ENCODE measurements at regions not wholly inside any gene's neighbourhood (a gene's known extent, or its start where the extent isn't known, plus 50 kb on each side); places are given as distances from the start of the nearest gene placed in this dataset.

GRCh38 chr4:122244764-122245163, 92.6 kb downstream of the BLTP1 start:
- peaks cover 13% of the 10 kb centered on the region for H3K36me3 ChIP-seq (ENCODE audit: insufficient read depth, low read length)
- H3K27me3 ChIP-seq (ENCODE audit: insufficient read depth, low read depth, low read length) = no peaks in the 10 kb centered on the region
- no peak overlapping the region for H2AFZ ChIP-seq (ENCODE audit: low read depth, low read length)
- no peaks in the 10 kb centered on the region for H3K9me2 ChIP-seq (ENCODE audit: insufficient read depth, low read length)
- no peaks in the 10 kb centered on the region for H4K20me1 ChIP-seq (ENCODE audit: insufficient read depth)
- no peak overlapping the region for H3K9ac ChIP-seq (ENCODE audit: low read length)
- no peak overlapping the region for H3K27ac ChIP-seq (ENCODE audit: low read length)
- H3K79me2 ChIP-seq (replicated peaks; ENCODE audit: insufficient read depth, low read length) = no peaks in the 10 kb centered on the region
- no peak overlapping the region for H3K4me2 ChIP-seq (ENCODE audit: low read length)
- H3F3A ChIP-seq (ENCODE audit: insufficient read depth, low read length, poor library complexity, severe bottlenecking) = no peaks in the 10 kb centered on the region
- H3K9me3 ChIP-seq (ENCODE audit: low read length) = no peaks in the 10 kb centered on the region
- no peak for TF ChIP-seq EP300 (conservative IDR thresholded peaks at IDR 0.05; ENCODE audit: poor library complexity, severe bottlenecking)
- no peak for TF ChIP-seq CTCF (IDR thresholded peaks at IDR 0.05; ENCODE audit: poor library complexity, severe bottlenecking)
- no peak for TF ChIP-seq TAF1 (IDR thresholded peaks at IDR 0.05; ENCODE audit: low read depth)
- no peak for TF ChIP-seq MXI1 (conservative IDR thresholded peaks at IDR 0.05; ENCODE audit: poor library complexity, severe bottlenecking)
- H3K4me3 ChIP-seq (ENCODE audit: low read length) = no peak overlapping the region

DNA sequence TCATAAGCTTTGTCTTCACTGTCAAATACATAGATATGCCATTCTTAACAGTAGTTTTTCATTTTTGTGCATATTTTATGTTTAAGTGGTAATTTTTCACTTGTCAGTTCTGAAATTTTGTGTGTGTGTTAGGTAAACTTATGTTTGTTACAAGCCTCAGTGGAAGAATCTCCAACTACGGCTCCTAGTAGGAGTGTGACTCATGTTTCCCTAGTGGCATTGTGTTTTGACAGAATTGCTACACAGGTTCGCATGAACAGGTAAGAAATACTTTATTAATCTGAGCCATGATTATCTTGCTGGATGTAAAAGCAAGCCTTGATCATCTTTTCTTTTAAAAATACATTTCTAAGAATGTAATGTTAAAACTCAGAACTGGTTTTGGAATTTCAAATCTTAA, 94.4 kb downstream of the BLTP1 start:
- Histone ChIP-seq H3K9me2 (ENCODE audit: insufficient read depth, low read length) (no peaks in the 10 kb centered on the region), H2AFZ (ENCODE audit: low read depth, low read length) (no peak overlapping the region), H3K79me2 (replicated peaks; ENCODE audit: insufficient read depth, low read length) (no peaks in the 10 kb centered on the region), H3K9ac (ENCODE audit: low read length) (no peak overlapping the region), H3F3A (ENCODE audit: insufficient read depth, low read length, poor library complexity, severe bottlenecking) (no peaks in the 10 kb centered on the region), H3K27ac (ENCODE audit: low read length) (no peak overlapping the region), H3K4me3 (ENCODE audit: low read length) (no peak overlapping the region), H3K36me3 (ENCODE audit: insufficient read depth, low read length) (peaks cover 16% of the 10 kb centered on the region), H3K9me3 (ENCODE audit: low read length) (no peaks in the 10 kb centered on the region), H4K20me1 (ENCODE audit: insufficient read depth) (no peaks in the 10 kb centered on the region), H3K27me3 (ENCODE audit: insufficient read depth, low read depth, low read length) (no peaks in the 10 kb centered on the region), H3K4me2 (ENCODE audit: low read length) (no peak overlapping the region)
- no peak for TF ChIP-seq EP300 (conservative IDR thresholded peaks at IDR 0.05; ENCODE audit: poor library complexity, severe bottlenecking)
- TF ChIP-seq POLR2AphosphoS5 (IDR thresholded peaks at IDR 0.05) = no peak
- TF ChIP-seq, protein P1, sequence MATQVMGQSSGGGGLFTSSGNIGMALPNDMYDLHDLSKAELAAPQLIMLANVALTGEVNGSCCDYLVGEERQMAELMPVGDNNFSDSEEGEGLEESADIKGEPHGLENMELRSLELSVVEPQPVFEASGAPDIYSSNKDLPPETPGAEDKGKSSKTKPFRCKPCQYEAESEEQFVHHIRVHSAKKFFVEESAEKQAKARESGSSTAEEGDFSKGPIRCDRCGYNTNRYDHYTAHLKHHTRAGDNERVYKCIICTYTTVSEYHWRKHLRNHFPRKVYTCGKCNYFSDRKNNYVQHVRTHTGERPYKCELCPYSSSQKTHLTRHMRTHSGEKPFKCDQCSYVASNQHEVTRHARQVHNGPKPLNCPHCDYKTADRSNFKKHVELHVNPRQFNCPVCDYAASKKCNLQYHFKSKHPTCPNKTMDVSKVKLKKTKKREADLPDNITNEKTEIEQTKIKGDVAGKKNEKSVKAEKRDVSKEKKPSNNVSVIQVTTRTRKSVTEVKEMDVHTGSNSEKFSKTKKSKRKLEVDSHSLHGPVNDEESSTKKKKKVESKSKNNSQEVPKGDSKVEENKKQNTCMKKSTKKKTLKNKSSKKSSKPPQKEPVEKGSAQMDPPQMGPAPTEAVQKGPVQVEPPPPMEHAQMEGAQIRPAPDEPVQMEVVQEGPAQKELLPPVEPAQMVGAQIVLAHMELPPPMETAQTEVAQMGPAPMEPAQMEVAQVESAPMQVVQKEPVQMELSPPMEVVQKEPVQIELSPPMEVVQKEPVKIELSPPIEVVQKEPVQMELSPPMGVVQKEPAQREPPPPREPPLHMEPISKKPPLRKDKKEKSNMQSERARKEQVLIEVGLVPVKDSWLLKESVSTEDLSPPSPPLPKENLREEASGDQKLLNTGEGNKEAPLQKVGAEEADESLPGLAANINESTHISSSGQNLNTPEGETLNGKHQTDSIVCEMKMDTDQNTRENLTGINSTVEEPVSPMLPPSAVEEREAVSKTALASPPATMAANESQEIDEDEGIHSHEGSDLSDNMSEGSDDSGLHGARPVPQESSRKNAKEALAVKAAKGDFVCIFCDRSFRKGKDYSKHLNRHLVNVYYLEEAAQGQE (IDR thresholded peaks at IDR 0.05; ENCODE audit: borderline replicate concordance) = no peak
- no peak for TF ChIP-seq TAF1 (IDR thresholded peaks at IDR 0.05; ENCODE audit: low read depth)
- no peak for TF ChIP-seq RAD21 (conservative IDR thresholded peaks at IDR 0.05)
- TF ChIP-seq CTCF (IDR thresholded peaks at IDR 0.05; ENCODE audit: poor library complexity, severe bottlenecking) = no peak
- no peak for TF ChIP-seq SMC3 (conservative IDR thresholded peaks at IDR 0.05; ENCODE audit: poor library complexity)
- no peak for TF ChIP-seq MXI1 (conservative IDR thresholded peaks at IDR 0.05; ENCODE audit: poor library complexity, severe bottlenecking)
- no peak for TF ChIP-seq EZH2 (IDR thresholded peaks at IDR 0.05; ENCODE audit: borderline replicate concordance, insufficient read depth, low read length, poor library complexity, severe bottlenecking)

Measured in neural cell (in vitro differentiated cells).